T-helper 2 cell (primary cell): ENCODE measurements at regions not wholly inside any gene's neighbourhood (a gene's known extent, or its start where the extent isn't known, plus 50 kb on each side); places are given as distances from the start of the nearest gene placed in this dataset.
"Not testable (repeated sequence)": the region's sequence is repeated elsewhere in the genome, so short reads cannot be mapped to it uniquely, and the experiment has no call there.

Source experiments
- DNase-seq, 5 experiments: peaks; one replicate each; pipeline versions ENCODE4 v3.0.0 to v3.0.0-alpha.2; 2012 to 2022

DNA sequence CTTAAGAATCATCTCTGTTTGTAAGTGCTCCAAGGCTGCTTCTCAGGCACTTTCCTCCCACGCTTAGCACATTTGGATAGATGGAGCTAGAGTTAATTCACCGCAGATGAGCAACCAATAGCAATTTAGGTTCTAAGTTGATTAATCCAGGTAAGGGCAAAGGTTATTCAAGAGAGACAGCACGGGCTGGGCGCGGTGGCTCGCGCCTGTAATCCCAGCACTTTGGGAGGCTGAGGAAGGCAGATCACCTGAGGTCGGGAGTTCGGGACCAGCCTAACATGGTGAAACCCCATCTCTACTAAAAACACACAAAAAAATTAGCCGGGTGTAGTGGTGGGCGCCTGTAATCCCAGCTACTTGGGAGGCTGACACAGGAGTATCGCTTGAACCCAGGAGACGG is 54.5 kb upstream of the UNC13C start:
- DNase-seq: not testable (repeated sequence)

DNA sequence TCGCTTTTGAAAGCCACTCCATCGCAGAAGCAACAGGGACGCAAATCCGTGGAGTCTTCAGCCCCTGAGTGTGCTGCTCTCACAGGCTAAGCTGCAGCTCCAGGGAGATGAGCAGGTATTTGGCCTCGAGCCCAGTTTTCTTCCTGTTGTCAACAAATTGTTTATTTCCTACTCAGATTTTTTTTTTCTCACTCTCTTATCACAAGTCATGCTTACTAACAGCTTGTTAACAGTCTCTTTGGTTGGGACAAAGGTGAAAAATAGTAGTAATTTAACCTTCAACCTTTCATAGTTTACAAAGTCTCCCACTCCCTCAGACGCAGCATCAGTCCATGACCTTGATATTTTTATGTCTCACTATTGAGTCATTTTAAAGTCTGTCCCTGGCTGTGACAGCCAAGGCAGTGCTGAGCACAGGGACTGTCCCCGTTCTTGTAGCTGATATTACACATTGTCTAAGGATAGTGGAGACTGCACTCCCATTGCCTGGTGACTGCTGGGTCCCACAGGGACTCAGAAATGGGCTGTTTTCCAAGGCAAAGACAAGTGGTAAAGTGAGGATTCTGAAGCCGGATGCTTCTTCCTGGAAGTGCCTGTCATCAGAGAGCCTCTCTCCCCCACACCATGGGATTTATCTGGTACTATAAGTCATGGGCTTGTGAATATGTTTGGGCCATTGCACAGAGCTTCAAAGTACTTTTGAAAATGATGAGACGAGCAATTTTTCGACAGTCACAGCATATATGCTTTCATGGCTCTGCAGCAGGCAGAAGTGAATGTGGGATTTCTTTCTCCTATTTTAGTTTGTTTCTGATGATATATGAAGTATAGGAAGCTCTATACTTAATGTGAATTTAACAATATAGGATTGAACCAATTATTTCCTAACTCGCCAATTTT is 59.8 kb upstream of the UNC13C start:
- no peak for DNase-seq

DNA sequence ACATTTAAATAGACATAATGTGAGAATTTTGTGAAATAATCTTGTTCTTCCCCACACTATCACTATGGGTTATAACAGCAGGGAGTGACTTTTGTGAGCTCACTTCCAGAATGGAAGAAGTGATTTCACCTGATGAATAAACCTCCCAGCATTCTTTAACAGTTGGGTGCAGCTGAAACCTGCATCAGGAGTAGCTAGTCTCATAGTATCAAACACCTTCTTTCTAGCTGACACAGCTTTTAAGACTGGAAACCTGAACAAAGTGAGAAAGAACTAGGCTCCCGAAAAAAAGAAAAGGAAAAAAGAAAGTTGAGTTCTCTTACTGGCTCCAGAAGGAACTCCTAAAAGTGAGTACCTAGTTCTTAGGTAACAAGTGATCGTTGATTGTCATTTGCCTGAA is 61.1 kb upstream of the UNC13C start:
- no peak for DNase-seq

DNA sequence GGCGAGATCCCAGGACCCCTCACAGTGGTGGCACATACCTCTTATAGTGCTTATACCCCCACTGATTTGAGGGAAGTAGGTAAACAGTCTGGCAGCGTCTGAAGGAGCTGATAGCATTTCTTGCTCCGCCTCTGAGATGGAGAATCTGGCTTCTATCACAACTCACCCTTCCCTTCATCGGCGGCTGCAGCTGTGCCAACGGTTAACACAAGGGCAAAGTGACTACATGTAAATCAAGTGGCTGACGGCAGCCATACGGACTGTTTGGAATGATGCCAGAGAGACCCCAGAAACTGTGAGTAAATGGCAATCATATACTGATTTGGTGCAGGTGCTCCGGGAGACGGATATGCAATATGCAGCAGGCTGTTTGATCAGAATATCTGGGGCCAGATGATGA is 66.8 kb upstream of the UNC13C start:
- no peak for DNase-seq

DNA sequence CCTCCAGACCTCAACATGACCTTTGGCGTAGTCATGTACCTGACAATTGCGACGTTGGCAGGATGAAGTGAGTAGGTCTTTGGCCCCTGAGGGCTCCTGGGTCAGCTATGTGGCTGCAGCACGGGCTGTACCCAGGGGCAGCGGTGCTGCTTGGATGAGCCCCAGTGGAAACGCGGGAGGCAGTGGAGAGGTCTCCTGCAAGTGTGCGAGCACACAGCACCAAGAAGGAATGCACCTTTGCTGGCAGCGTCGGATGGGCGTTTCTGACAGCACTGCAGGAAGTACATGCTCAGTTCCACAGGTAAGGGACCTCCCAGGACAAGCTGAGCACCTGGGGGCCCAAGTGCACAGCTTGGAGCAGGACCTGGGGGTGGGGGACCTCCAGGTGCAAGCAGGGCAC is 67.4 kb upstream of the UNC13C start:
- no peak for DNase-seq

DNA sequence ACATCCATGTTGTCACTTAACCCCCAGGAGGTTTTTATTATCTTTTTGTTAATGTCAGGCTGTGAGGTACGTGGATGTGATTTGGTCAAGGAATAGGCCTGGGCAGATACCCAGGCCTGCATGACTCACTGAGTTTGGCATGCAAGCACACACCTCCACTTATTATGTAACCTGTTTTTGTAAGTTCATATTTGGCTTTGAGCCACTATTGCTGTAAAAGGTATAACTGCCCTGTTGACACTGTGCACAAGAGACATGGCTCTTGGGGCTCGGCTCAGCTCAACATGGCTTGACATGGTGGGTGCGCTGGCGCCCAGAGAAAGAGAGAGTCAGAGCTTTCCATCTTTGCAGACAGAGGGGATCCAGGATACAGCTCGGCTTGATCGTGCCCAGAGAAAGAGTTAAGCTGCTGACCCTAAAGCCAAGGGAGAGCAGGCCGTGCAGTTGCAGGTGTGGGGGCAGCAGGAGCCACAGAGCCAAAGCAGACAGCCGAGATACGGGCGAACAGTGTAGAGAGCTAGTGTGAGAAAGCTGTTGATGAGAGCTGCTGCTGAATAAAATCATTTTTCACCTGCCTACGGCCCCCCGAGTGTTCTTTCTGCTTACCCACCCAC is 67.9 kb upstream of the UNC13C start:
- no peak for DNase-seq

DNA sequence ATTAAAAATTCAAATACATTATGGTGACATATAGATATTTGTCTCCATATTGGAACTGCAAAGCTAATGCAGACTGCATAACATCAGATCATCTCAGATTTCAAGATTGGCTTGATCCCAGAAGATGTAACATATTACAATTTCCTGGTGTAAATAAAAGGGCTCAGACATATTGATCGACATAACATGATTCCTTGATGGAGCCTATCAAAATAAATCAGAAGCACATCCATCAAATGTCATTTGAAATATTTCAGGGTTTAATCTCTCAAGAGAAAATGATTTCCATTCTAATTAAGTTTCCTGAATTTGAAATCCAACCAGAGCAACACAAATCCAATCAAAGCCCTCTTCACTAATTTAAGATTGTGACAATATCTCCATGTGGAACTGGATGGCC is 75.1 kb upstream of the UNC13C start:
- no peak for DNase-seq

DNA sequence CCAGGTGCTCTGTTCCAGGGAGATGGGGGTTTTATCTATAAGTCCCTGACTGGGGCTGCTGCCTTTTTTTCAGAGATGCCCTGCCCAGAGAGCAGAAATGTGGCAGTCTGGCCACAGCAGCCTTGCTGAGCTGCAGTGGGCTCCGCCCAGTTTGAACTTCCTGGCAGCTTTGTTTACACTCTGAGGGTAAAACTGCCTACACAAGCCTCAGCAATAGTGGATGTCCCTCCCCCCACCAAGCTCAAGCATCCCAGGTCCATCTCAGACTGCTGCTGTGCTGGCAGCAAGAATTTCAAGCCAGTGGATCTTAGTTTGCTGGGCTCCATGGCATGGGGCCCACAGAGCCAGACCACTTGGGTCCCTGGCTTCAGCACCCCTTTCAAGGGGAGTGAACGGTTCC is 84.8 kb upstream of the UNC13C start:
- peak in 1 of 5 experiments; percentile 42 for DNase-seq

DNA sequence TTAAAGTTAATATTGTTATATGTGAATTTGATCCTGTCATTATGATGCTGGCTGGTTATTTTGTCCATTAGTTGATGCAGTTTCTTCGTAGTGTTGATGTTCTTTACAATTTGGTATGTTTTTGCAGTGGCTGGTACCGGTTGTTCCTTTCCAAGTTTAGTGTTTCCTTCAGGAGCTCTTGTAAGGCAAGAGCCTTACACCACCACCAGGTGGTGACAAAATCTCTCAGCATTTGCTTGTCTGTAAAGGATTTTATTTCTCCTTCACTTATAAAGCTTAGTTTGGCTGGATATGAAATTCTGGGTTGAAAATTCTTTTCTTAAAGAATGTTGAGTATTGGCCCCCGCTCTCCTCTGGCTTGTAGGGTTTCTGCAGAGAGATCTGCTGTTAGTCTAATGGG is 86.4 kb upstream of the UNC13C start:
- not testable (repeated sequence) for DNase-seq

DNA sequence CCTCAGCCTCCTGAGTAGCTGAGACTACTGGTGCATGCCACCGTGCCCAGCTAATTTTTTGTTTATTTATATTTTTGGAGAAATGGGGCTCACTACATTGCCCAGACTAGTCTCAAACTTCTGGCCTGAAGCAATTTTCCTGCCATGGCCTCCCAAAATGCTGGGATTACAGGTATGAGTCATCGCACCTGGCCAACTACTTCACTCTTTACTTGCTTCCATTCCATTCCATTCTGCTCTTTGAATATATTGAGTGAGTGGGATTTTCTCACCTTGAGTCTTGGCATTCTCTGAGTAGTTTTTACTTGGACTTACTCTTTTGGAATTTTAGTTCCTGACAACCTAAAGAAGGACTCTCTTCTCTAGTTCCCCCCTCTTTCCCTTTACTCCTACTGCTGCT is 93.8 kb upstream of the UNC13C start:
- DNase-seq: no peak

DNA sequence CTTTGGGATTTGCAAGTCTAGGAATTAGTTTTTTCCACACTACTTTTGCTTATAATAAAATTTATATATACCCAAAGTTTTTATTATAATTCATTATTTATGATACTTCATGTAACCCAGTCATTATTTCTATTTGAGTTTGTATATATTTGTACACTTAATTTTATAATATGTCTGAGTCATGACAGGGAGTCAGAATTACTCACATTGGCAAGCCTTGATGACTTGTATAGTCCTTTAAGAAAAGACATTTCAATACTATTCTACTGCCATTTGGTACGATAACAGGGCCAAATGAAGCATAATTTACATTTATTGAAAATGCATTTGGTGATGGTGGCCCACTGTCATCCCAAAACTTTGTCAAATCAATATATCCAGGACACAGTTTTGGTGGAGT is 95.9 kb upstream of the UNC13C start:
- no peak for DNase-seq

DNA sequence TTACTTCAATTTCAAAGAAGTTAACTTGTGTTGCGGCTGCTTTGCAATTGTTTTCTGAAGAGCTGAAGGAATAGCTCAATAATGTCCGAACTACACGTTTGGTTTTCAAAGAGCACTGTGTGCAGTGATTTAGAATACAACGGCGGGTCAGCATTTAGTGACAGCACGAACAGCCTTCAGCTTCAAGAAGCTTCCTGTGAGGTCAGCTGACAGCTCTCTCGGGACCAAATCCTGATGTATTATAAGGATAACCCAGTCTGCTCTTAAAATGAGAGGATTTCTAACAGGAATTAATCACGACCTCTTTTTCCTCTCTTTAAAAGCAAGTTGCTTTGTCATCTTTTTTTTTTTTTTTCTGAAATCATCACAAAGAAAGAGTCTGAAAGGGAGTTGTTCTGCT is 97.9 kb upstream of the UNC13C start:
- DNase-seq: no peak

DNA sequence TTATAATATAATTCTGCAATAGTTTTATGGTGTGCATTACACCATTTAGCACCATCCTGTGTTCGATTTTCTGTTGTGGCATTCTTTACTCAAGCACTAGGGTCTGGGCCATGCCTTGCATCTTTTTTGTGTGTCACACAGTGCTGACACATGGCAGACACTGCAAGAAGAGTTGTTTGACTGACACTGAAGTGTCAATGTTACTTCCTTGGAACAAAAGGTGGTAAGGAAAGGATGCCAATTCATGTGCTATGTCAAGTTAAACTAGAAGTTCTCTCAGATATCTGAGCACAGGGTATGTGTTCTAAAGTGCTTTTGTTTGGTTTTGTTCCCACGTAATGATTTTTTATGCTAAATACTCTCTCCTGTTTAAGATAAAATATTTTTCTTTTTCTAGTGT is 102.5 kb upstream of the UNC13C start:
- DNase-seq: no peak

DNA sequence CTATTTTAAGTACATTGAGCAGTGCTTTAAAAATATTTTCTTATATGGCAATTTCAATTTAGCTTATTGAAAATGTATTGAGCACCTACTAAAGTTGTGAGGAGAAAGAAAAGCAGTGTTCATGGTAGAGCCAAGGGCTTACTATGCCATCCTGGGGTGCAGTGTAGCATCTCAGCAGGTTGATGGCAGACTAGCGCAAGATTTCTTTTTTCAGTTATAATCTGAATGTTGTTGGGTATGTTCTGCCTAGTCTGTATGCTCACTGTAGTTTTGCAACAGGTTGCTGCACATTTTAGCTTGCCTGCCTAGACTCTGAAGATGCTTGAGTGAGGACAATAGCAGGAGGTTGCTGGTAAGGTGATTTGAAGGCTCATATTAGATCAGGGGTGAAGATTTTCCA is 103.1 kb upstream of the UNC13C start:
- no peak for DNase-seq

DNA sequence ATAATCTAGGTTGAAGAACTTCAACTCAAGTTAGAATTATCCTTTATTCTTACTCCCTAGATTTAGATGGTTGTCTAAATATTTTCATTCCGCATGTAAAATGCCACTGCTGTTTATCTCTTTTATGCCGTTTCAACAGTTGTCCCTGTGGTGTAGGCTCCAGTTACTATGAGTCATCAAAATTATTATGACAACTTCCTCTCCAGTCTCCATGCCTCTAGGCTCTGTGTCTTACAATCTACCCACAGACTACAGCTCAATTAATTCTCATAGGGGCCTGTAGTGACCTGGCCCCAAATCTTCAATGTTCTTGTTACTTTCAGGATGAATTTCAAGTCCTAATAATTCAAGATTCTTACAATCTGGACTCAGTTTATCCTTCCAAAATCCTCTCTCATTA is 105.8 kb upstream of the UNC13C start:
- peak in 1 of 5 experiments; percentile 20 for DNase-seq

DNA sequence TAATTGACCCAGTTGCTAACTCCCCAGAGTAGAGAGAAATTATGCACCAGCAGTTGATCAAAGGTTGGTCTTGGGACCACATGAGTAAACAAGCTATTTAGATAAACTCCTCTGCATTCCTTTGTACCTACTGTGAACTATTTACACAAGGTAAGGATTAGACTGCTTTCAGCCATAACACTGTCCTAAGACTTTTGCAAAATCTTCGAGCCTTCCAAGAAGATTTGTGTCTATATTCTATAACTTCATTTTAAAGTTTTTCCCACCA is 108.5 kb upstream of the UNC13C start:
- DNase-seq: no peak

DNA sequence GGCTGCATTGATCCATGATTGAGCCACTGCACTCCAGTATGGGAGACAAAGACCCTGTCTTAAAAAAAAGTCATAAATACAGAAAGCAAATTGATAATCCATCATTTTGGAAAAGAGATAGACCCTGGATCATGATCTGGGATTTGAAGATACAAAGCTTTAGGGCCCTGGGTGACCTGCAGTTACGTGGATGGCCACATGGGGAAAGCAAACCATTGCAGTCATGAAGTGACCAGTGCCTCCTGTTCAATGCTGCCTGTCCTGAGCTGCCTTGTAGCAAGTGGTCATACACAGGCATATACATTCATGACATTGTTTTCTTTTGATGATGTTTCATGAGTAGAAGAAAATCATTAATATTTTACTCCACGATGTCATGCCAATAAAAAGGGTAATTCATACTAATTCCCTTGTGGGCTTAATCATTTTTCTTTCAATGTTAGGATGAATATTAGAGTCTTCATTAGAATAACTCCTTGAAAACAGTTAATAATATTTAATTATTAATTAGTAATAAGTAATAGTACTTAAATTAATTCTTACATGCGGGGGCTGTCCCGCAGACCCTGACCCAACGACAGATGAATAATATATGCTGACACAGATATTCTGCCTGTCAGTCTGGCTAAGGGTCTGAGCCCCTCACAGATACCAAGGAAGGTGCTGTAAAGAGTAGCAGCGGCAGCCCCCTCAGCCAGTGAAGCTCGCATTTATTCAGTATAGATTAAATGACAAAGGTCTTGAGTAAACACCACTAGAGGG is 109.0 kb upstream of the UNC13C start:
- DNase-seq: no peak

DNA sequence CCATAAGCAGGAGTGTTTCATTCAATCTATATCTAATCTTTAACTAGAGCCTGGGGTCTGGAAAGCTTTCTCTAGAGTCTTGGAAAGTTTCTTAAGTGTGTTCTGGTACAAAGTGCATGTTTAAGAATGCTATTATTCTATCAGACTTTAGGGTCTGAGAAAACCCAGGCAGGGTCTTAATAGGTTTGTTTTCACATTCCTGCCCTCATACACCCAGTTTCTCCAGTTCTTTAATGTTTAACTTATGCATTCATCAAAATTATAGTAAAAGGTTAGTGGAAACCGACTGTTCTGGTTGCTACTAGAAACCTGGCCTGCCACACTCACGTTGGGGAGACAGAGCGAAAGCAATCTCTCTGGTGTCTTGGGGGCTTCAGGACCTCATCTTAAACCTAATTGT is 102.9 kb upstream of the WDR72 start:
- DNase-seq: no peak

DNA sequence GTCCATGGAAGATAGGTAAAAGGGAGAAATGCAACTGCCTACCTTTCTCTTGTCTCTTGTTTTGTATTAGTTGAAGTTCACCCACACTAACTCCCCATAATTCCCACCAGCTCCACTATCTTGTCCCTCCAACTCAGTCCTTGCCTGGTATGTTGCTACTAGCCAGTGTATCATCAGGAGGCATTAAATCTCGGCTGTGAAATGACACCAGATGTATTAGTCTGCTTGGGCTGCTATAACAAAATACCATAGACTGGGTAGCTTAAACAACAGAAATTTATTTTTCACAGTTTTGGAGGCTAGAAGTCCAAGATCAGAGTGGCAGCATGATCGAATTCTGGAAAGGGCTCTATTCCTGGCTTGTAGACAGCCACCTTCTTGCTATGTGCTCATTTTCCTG is 102.3 kb upstream of the WDR72 start:
- DNase-seq: no peak

DNA sequence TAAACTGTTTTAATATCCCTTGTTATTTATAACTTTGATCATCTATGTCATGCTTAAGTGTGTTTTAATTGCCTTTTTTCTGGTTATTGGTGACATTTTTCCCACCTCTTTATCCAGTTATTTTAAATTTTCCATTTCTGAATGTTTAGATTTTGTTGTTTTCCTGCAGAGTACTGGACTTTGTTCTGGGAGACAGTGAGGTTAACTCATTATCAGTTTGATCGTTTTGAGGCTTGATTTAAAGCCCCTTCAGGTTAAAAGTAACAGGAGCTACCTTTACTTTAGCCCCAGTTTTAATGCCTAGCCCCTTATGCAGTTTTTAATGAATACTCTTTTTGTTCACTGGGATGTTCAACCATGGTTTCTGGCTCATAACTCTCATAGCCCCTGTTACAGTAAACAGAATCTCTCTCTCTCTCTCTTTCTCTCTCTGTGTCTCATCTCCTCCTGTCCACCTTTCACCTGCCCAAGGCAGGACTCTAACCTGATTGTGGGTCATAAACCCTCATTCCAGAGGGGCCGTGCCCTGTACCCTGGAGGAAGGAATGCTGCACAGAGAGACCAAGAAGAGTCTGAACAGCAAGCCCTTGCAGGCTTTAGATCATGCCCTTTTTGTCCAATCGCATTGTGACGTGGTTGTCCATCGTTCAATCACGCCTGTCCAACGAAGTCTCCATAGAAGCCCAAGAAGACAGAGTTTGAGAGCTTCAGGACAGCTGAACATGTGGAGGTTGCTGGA is 91.8 kb upstream of the WDR72 start:
- DNase-seq: no peak

DNA sequence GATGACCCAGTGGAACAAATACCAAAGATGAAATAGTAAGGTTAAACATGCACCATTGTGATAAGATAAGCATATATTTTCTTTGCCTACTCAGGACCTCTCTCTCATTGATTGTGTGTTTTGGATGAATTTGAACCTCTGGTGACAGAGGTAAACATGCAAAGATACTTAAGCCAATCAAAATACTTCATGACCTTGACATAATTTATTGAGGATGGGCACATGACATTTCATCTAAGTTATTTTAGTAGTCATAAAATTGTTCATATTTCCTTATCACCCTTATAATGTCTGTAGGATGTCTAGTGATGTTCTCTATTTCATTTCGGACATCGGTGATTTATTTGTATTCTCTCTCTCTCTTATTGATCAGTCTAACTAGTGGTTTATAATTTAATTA is 88.3 kb upstream of the WDR72 start:
- no peak for DNase-seq

DNA sequence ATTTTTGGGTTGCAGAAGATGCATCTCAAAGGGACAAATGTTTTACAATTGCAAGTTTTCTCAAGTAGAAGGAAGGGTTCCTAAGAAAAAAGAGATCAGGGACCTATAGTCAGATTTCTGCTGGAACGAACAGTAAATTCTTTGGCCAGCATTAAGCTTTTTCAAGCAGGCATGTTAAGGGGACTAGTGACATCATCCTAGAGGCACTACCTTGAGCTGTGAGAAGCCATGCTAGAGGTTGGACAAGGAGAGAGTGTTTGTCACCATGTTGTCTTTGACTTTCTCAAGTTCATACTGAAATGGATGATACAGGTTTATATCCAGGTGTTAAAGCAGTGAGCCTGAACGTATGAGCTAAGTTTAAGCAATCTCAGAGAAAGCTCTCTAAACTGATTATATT is 85.2 kb upstream of the WDR72 start:
- no peak for DNase-seq

DNA sequence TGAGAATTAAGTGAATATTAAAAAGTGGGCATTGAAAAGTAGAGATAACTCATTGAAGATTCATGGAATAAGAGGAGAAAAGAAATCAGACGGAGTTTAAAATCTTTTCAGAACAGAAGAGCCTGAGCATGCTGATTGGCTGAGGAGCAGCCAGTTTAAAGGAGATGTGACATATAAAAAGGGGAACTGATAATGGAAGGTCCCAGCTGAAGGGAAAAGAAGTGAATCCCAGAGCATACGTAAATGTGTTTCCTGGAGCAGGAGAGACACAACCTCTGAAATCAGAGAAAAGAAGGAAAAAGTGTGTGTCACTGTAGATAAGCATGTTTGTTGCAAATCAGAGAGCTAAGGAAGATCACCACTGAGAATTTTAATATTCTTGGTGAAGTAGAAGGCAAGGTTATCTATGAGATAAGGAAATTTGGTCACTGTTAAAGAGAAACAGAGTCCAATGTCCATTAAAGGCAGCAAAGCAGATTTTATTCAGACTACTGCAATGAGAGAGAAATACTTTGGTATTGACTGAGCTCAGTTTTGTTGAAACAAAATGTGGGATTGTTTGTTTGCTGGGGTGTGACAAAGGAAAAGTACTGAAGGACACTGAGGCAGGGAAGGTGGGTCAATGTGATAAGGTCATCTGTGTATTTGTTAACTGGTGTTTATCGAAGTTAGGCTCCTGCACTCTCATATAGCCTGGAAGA is 84.6 kb upstream of the WDR72 start:
- DNase-seq: no peak
